Kidney glomerular epithelial cell (primary cell): ENCODE measurements at regions not wholly inside any gene's neighbourhood (a gene's known extent, or its start where the extent isn't known, plus 50 kb on each side); places are given as distances from the start of the nearest gene placed in this dataset.
"Not testable (repeated sequence)": the region's sequence is repeated elsewhere in the genome, so short reads cannot be mapped to it uniquely, and the experiment has no call there.

Experiments
- DNase-seq: peaks from one replicate; lab custom pipeline; 2025; lab: John Stamatoyannopoulos, UW

GRCh38 chr21:38041493-38041892 lies 125.2 kb upstream of the KCNJ6 start:
- DNase-seq = no peak

- DNase-seq = peak; percentile 60
Measured at GRCh38 chr21:38042246-38042645, 126.0 kb upstream of the KCNJ6 start.

GRCh38 chr21:38048167-38048566 lies 131.9 kb upstream of the KCNJ6 start:
- DNase-seq = no peak

- no peak for DNase-seq
Measured at GRCh38 chr21:38054334-38054733, 138.1 kb upstream of the KCNJ6 start.

- DNase-seq = no peak
Measured at GRCh38 chr21:38056481-38056880, 140.2 kb upstream of the KCNJ6 start.

GRCh38 chr21:38057626-38058025 lies 141.4 kb upstream of the KCNJ6 start:
- DNase-seq = no peak

- DNase-seq = no peak
Measured at GRCh38 chr21:38060533-38060932, 144.3 kb upstream of the KCNJ6 start.

GRCh38 chr21:38067086-38067739 lies 151.0 kb upstream of the KCNJ6 start:
- DNase-seq = no peak

- DNase-seq = no peak
Measured at GRCh38 chr21:38072489-38072888, 156.2 kb upstream of the KCNJ6 start.

GRCh38 chr21:38075833-38076587 lies 159.8 kb upstream of the KCNJ6 start:
- no peak for DNase-seq

GRCh38 chr21:38077569-38077968 lies 161.3 kb upstream of the KCNJ6 start:
- no peak for DNase-seq

GRCh38 chr21:38080888-38081287 lies 164.6 kb upstream of the KCNJ6 start:
- no peak for DNase-seq

- DNase-seq = no peak
Measured at GRCh38 chr21:38081708-38082107, 165.5 kb upstream of the KCNJ6 start.

GRCh38 chr21:38082936-38083485 lies 166.8 kb upstream of the KCNJ6 start:
- DNase-seq = no peak

- no peak for DNase-seq
Measured at GRCh38 chr21:38083535-38083934, 167.3 kb upstream of the KCNJ6 start.

GRCh38 chr21:38086580-38086979 lies 170.2 kb upstream of the KCNJ15 start:
- DNase-seq = no peak

- DNase-seq = no peak
Measured at GRCh38 chr21:38088916-38089762, 167.7 kb upstream of the KCNJ15 start.

- DNase-seq = no peak
Measured at GRCh38 chr21:38089763-38090046, 167.1 kb upstream of the KCNJ15 start.

GRCh38 chr21:38091061-38091460 lies 165.7 kb upstream of the KCNJ15 start:
- not testable (repeated sequence) for DNase-seq

GRCh38 chr21:38092051-38092450 lies 164.7 kb upstream of the KCNJ15 start:
- DNase-seq = no peak

GRCh38 chr21:38095220-38095619 lies 161.6 kb upstream of the KCNJ15 start:
- DNase-seq = peak; percentile 90

GRCh38 chr21:38097789-38098188 lies 159.0 kb upstream of the KCNJ15 start:
- no peak for DNase-seq
